ENCODE measurements at regions not wholly inside any gene's neighbourhood (a gene's known extent, or its start where the extent isn't known, plus 50 kb on each side); places are given as distances from the start of the nearest gene placed in this dataset.

DNA sequence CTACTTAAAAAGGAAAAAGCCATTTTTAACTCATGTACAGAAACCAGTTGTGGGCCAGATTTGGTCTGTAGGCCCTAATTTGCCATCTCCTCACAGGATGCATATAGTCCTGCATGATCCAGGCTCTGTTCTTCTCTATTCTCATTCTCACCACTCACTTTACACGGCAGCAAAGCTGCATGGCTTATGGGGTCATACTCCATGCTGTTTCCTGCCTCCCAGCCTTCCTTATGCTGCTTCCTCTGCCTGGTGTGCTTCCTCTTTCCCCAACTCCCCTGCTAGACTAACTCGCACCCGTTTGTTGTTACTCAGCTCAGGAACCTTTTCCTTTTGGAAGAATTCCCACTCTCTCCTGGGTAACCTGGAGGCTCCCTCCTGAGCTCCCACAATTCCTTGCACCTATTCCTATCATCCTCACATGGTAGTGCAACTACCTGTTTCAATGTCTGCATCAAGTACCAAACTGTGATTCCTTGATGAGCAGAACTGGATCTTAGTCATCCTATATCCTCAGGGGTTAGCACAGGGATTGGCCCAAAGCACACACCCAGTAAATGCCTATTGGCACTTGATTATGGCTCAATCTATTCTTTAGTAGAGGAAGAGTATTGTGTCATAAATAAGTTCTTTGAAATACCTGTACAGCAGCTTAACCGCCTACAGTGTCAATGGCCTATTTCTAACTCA lies 172.1 kb upstream of the MITF start:
- DNase-seq: no peak

DNA sequence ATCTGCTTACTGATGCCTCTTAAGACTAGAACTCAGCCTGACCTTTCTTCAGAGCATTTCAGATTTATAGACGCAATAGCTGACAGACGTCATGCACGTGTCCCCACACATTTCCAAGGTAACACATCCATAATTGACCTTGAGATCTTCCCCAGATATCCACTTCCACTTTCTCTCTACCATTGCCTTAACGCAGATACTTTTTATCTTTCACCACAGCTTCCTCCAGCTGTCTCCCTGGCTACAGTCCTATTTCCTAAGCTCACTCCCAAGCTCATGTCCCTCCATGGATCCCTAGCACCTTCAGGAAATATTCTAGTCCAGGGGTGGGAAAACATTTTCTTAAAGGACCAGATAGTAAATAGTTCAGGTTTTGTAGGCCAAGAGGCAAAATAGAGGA lies 173.0 kb upstream of the MITF start:
- no peak for DNase-seq

DNA sequence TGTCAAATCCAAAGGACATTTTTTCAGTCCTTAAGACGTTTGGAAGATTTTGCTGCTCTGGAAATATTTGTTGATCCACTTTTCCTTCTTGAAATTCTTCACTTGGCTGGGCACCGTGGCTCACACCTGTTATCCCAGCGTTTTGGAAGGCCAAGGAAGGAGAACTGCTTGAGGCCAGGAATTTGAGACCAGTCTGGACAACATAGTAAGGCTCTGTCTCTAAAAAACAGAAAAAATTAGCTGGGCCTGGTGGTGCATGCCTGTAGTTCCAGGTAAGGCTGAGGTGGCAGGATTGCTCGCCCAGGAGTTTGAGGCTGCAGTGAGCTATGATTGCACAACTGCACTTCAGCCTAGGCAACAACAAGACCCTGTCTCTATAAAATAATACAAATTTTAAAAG lies 173.9 kb upstream of the MITF start:
- no peak for DNase-seq

DNA sequence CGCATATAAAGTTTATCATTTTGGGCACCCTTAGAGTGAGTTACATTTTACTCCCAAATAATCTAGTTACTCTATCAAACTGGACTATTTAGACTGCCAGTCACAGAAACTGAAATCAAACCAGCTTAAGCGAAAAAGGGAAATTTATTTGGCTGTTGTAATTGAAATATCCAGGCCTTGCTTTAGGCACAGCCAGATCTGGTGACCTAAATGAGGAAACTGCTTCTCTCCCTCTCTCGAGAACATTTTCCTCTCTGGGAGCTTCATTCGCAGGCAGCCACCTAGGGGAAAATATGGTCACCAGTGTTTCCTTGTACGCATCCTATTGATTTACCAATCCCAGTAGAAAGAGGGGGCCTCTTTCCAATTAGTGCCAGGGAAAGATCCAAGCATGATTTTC lies 175.3 kb upstream of the MITF start:
- DNase-seq: no peak

DNA sequence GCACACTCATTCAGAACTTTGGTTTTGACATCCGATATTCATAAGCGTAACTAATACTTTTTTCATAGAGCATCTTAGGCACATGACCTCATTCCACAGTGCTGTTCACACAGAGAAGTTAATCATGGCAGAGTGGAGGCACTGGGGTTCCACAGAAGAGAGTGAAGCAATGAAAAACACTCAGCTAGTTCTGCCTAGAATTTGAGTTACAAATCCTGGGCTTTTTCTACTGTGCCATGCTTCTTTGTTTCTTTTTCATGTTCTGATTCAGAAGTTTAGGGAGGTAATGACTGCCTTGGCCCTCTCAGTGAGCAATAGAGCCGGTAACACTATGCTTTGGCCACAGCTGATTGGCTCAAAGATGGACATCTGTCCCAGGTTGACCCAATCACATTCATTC lies 176.1 kb upstream of the MITF start:
- DNase-seq: no peak

DNA sequence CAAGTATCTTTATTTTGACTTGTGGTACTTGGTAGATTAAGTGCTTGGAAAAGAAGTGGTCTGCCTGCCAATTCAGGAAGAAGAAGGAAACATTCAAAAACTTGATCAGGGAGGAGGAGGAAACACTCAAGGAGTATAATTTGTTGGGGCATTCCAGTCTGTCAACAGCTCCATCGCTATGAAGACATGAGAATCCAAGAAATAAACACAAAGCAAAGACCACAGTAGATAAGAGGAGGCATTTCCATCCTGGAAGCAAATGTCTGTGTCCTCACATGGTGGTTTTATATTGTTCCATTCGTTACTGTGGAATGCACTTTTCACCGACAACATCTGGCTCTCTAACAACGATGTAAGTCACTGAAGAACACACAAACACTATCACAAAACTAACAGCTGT lies 176.1 kb upstream of the FRMD4B start:
- no peak for DNase-seq

DNA sequence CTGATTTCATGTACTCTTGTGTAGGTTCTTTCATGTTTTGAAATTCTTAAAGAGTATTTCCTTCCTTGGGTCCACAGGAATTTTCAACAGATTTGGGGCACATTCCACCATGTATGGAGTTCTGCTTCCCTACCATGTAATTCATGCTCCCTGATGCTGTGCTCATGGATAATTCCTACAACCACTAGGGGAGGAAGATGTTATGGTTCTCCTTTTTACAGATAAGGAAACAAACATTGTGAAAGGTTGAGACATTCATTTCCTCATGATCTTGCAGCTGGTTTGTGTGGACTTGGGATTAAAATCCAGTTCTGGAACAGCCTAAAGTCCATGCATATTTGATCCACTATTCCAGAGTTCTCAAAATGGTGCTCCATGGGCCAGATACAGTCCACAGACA lies 174.9 kb upstream of the FRMD4B start:
- DNase-seq: no peak

DNA sequence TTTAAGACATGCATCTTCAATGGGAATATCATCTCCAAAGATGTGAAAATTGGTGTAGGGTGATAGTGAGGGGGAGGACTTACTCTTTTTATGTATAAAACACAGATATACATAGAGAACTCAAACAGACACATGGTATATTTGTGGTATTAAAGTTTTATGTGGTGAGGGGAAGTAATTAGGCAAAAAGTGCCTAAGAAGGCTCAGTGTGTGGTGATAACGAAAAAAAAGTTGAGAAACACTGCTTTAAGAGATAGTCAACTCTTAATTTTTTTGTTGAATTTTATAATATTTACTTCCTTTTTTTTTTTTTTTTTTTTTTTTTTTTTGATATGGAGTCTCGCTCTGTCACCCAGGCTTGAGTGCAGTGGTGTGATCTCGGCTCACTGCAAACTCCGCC lies 174.2 kb upstream of the FRMD4B start:
- no peak for DNase-seq

DNA sequence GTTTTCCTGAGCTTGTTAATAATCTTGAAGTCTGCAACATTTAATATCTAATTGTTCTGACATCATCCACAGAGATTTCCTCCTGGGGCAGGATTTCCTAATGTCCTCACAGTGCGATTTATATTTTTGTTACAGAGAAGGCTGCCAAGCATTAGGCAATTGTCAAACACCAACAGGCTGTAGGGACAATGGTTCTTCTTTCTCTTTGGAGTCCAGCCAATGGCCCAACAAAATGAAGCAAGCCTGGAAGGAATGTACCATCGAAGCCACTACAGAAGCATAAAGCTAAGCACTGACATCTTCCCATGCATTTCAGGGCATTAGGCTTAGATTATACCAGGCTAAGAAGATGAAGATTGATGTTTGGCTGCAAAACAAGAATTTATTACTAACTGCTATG lies 173.0 kb upstream of the FRMD4B start:
- no peak for DNase-seq

DNA sequence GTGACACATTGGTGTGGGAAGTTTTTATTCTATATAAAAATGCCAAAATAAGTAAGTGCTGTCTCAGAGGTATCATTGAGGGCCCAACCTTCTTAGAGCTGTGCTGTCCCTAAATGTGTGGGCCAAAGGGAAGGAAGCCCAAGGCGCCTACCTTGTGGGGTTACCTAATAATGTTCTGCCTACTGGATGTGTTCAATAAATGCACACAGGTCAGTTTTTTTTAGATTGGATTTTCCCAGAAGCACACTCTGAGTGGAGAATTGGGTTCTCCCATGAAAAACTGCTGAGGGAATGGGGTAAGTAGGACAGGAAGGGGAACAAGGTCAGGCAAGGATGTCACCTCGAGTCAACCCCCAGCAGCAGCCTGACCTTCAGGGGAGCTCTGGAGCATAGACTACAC lies 168.7 kb upstream of the FRMD4B start:
- DNase-seq: no peak

DNA sequence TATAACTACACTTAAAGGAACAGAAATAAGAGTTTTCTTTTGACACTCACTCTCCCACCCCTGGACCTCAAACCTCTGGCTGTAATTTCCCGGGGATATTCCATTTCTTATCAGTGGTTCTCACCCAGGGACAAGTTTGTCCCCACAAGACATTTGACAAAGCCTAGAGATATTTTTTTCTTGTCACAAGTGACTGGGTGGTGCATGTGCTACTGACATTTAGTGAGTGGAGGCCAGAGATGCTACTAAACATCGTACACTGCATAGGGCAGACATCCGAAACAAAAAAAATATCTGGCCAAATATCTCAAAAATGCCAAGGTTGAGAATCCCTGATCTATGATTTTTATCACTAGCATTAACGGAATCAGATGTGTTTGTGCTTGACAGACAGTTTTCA lies 168.0 kb upstream of the FRMD4B start:
- no peak for DNase-seq

DNA sequence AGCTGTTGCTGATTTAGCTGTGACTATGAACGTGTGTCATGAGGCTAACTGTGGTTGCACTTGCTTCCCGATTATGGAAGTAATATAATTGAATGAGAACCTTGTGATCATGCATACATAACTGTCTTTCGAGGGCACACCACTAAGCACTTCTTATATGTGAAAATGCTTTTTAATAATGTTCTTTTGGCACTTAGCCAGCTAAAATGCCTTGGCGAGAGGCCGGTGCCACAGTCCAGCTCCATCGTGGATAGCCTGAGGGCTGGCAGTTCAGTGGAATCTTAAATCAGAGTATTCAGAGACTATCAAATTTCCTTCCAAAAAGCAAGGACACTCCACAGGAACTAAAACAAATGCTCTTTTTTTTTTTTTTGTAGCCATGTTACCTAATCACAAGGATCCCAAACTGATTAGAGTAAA lies 161.6 kb upstream of the FRMD4B start:
- no peak for DNase-seq

DNA sequence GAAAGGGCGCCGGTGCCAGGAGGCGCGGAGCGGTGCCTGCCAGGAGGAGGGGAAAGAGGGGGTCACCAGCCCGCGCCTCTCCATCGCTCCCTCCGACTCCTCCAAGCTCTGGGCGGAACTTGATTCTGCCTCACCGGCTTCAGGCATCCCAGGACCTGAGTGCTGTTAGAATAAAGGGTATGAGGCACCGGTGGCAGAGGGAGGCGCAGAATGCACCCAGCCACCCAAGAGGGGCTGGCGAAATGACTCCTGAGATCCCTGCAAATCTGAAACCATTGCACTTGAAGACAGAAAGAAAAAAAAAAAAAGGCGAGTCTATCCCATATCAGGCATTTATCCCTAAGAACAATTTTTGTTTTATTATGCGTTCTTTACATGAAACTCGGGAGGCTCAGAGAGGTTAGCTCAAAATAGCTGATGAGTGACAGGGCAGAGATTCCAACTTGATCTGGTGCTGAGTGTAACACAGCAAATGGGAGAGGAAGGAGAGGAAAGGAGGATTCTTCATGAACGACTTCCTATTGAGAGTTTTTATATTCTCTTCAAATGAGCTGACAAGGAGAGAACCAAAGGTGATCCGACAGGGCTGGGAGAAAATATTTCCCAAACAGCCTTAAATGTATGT lies 157.0 kb upstream of the FRMD4B start:
- no peak for DNase-seq

DNA sequence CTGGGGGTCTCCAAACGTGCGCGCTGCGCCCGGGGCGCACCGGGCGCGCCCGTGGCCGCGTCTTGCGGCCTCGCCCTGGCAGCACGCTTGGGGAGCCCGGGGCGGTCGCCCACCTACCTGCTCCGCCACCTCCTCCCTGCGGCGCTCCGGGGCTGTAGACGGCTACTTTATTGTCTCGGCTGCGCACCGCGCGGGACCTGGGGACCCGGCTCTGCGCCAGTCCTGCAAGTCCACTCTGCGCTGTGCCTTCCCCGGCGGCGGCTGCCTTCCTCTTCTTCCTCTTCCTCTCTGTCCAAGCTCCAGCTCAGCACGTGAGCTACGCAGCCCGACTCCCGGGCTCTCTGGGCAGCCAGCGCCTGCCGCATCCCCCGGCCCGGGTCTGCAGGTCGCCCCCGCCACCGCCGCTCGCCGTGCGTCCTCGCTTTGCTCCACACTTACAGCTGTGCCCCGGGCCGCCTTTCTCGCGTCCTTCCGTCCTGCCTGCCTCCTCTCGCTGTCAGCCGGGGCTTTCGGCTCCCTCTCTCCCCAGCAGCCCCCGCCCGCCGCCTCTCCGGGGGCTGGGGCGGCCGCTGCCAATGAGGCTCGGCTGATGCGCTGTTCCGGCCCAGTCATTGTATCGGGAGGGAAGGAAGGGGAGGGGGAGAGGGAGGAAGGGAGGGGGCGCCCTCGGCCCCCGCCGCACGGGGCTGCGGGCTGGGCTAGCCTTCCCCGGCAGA lies 156.4 kb upstream of the FRMD4B start:
- no peak for DNase-seq

DNA sequence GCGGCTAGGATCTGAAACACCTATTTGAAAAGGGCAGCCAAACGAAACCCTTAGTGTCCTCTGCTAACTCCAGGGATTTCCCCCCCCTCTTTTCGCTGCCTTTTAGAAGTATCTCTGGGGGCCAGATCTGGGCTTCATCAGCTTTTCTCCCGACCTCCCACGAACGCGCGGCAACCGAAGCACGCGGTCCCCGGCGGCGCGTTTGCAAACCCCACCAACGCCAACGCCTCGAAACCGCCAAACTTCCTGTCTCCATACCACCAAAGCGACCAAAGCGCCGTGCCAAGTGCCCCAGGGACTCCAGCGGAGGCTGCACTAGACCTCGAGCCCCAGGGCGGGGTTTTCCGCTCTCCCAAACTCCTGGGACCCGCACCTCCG lies 155.8 kb upstream of the FRMD4B start:
- DNase-seq: no peak

DNA sequence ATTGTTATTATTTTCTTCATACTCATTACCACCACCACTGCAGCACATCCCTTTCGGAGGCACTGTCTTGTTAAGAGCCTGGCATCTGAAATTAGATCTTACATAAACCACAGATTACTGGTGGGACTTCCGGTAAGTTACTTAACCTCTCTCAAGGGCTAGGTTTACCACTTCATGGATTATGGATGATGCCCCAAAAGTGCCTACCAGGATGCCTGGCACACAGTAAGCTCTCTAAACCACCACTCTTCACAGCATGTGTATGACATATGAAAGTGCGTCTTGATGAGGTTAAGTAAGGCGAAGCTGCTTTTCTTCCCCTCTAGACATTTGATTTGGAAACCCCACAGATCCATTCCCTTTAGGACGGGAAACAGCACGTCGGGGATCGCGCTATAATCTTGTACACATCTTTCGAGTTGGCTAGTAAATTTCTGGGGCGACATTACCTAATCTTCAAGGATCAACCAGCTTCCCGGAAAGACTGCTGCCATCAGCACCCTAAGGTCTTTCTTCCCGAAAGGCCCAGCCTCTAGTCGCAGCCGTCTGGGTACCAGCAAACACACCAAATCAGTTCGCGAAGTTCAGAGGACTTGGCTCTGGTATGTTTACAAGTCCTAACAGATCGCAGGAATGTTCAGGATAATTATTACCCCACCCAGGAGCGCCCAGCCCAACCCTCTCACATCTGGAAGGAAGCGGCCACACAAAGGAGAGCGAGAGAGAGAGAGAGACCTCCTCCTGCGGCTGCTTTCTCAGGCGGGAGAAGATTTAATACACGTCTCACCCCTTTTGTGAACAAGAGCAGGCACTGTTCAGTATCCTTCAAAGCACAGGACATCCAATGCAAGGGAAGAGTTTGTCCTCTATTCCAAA lies 155.1 kb upstream of the FRMD4B start:
- DNase-seq: no peak

DNA sequence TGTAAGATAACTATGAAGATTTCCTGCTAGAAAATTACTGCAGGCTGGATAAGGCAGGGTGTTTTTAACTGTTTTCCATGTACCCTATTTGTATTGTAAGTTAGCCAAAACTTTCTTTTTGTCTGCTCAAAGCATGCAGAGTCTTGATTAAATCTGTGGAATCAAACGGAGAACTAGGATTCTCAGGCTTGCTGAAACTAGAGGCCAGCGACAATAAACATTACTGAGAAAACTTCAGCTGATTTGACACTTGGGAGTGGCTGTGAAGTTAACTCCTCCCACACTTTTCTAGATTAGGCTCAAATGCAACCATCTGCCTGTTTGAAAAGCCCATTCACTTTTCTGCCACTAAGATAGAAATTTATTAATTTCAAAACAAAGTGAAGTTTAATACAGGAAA lies 153.2 kb upstream of the FRMD4B start:
- no peak for DNase-seq

DNA sequence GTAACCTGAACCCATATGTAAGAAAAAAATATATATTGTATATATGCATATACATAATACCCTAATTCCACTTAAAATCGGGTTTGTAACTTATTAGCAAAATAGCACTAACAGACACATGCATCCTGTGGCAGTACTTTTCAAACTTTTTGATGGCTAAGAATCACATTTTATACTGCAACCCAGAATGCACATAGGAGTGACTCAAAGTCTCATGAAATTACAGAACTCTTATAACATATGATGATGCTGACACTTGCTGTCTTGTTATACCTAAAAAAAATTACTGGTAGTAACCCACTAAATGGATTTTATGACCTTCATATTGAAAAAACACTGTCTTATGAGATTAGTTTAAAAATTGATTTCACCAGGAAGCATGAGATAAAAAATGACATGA lies 152.4 kb upstream of the FRMD4B start:
- no peak for DNase-seq

DNA sequence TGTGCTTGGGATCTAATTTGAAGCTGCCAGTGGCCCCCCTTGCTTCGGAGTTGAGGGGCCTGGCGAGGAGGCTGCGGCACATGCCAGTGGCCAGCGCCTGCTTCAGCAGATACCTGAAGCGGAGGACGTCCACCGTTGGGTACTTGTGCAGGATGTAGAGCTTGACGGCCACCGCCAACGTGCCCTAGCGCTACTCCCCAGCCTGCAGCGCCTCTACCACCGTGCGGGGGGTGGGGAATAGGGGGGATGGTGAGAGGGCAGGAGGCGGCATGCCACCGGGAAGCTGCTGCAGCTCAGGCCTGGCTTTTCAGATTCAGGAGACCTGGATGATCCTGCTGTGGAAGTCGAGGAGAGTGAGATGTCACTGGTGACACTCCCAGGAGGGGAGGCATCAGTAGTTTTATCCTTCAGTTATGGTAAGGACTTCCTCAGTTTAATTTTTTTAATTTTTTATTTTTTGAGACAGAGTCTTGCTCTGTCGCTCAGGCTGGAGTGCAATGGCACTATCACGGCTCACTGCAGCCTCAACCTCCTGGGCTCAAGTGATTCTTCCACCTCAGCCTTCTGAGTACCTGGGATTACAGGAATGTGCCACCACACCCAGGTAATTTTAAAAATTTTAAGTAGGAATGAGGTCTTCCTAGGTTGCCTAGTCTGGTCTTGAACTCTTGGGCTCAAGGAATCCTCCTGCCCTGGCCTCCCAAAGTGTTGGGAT lies 150.6 kb upstream of the FRMD4B start:
- no peak for DNase-seq

DNA sequence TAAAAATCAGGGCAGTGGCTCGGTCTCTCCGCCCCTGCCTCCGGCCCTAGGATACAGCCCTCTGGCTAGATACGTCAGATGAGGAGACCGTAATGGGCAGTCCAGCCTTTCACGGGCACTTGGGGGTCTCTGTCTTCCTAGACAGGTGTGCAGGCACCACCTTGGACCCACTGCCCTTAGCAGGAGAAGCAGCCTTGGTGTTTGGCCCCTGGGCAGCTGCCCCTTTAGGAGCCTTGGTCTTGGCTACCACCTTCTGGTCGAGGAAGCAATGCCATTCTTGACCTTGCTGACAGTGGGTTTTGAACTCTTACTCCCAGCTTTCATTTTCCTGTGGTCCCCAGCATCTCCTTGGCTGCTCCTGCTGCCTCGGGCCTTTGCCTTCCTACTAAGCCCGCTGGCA lies 149.7 kb upstream of the FRMD4B start:
- no peak for DNase-seq

DNA sequence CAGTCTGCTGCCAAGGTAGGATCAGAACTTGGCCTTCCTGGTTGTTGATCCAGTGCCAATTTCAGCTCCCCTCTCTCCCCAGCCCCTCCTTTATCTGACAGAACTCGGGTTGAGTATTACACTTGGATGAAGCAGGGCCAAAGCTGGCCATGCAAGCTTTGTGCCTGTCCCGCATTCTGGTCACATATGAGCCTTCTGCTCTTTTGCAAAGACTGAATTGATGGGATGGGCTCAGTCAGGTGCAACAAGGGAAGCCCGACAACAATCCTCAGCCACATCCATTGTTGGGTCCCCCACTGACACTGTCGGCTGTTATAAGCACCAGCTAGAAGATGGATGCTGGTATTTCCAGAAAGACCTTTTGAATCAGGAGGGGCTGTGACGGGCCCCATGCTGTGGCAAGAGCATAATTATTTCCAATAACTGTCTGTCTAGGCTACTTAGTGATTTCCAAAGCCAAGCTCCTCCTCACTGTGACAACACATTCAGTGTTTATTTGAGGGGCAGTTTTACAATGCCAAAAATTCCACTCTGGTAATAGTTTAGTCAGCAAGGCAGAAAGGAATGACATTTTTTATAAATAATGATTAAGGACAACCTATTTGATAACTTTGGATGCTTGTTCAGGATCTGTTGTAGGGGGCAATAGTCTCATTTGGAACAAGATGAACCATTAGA lies 146.8 kb upstream of the FRMD4B start:
- DNase-seq: no peak
